ENCODE measurements at regions not wholly inside any gene's neighbourhood (a gene's known extent, or its start where the extent isn't known, plus 50 kb on each side); places are given as distances from the start of the nearest gene placed in this dataset.

DNA sequence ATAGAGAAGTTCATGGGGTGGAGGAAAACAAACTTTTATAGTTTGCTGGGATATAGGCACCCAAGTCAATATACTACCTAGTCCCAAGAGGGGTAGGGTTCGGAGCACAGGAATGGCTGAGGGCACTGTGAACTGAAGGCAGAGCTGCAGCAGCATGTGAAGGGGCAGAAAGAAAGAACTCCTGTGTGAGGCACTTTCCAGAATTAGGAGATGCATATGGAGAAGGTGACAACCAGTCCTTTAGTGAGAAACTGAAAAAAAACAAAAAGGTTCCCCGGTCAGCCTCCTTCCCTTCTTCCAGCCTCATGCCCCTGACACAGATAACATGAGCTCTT lies 429.1 kb downstream of the DSC3 start:
- no peaks in the 10 kb centered on the region for H3F3A ChIP-seq (ENCODE audit: low read depth)
- H3K4me3 ChIP-seq (ENCODE audit: low read length, poor library complexity, severe bottlenecking), result no peak overlapping the region
- H2AFZ ChIP-seq (ENCODE audit: low read length), result no peak overlapping the region
- H3K27me3 ChIP-seq (ENCODE audit: insufficient read depth, low read length, poor library complexity, severe bottlenecking), result no peaks in the 10 kb centered on the region
- no peak overlapping the region for H3K9ac ChIP-seq (ENCODE audit: low read depth, low read length, poor library complexity, severe bottlenecking)
- no peaks in the 10 kb centered on the region for H3K4me1 ChIP-seq (ENCODE audit: insufficient read depth, low read length, poor library complexity, severe bottlenecking)
- no peaks in the 10 kb centered on the region for H3K79me2 ChIP-seq (ENCODE audit: insufficient read depth, low read length)
- no peaks in the 10 kb centered on the region for H3K9me2 ChIP-seq (replicated peaks; ENCODE audit: low read depth, low read length)
- TF ChIP-seq, protein P1, sequence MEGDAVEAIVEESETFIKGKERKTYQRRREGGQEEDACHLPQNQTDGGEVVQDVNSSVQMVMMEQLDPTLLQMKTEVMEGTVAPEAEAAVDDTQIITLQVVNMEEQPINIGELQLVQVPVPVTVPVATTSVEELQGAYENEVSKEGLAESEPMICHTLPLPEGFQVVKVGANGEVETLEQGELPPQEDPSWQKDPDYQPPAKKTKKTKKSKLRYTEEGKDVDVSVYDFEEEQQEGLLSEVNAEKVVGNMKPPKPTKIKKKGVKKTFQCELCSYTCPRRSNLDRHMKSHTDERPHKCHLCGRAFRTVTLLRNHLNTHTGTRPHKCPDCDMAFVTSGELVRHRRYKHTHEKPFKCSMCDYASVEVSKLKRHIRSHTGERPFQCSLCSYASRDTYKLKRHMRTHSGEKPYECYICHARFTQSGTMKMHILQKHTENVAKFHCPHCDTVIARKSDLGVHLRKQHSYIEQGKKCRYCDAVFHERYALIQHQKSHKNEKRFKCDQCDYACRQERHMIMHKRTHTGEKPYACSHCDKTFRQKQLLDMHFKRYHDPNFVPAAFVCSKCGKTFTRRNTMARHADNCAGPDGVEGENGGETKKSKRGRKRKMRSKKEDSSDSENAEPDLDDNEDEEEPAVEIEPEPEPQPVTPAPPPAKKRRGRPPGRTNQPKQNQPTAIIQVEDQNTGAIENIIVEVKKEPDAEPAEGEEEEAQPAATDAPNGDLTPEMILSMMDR (conservative IDR thresholded peaks at IDR 0.05; ENCODE audit: low read length), result no peak
- TF ChIP-seq EZH2phosphoT487 (IDR thresholded peaks at IDR 0.05; ENCODE audit: borderline replicate concordance), result no peak
- H3K36me3 ChIP-seq (ENCODE audit: insufficient read depth, low read length), result no peaks in the 10 kb centered on the region
- no peak overlapping the region for H3K4me2 ChIP-seq (ENCODE audit: low read depth, low read length, poor library complexity, severe bottlenecking)
- no peaks in the 10 kb centered on the region for H4K20me1 ChIP-seq (ENCODE audit: insufficient read depth, low read length, poor library complexity, severe bottlenecking)
- H3K9me3 ChIP-seq (ENCODE audit: insufficient read depth, low read depth, low read length), result no peaks in the 10 kb centered on the region

DNA sequence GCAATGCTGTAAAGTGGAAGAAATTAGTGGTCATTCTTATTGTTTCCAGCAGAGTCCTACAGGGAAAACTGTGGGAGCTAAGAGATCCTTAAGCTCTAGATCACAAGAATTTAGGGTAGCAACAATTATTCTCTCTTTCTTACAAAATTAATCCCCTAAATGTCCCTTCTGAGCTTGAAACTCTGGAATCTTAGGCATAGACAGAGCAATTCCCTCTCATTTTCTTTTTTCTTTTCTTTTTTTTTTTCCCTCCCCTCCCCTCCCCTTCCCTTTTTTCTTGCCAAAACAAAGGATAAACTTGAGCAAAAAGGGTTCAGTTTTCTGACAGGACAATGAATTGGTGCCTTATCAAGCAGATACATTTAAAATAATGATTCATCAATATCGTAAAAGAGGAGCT lies 441.0 kb downstream of the DSC3 start:
- Histone ChIP-seq H3K79me2 (ENCODE audit: insufficient read depth, low read length) (no peaks in the 10 kb centered on the region), H3F3A (ENCODE audit: low read depth) (no peaks in the 10 kb centered on the region), H3K9ac (ENCODE audit: low read depth, low read length, poor library complexity, severe bottlenecking) (no peak overlapping the region), H3K36me3 (ENCODE audit: insufficient read depth, low read length) (no peaks in the 10 kb centered on the region), H3K27me3 (ENCODE audit: insufficient read depth, low read length, poor library complexity, severe bottlenecking) (no peaks in the 10 kb centered on the region), H3K4me2 (ENCODE audit: low read depth, low read length, poor library complexity, severe bottlenecking) (no peak overlapping the region), H3K9me3 (ENCODE audit: insufficient read depth, low read depth, low read length) (no peaks in the 10 kb centered on the region), H3K9me2 (replicated peaks; ENCODE audit: low read depth, low read length) (no peaks in the 10 kb centered on the region), H4K20me1 (ENCODE audit: insufficient read depth, low read length, poor library complexity, severe bottlenecking) (no peaks in the 10 kb centered on the region), H3K4me3 (ENCODE audit: low read length, poor library complexity, severe bottlenecking) (no peak overlapping the region), H2AFZ (ENCODE audit: low read length) (no peak overlapping the region), H3K4me1 (ENCODE audit: insufficient read depth, low read length, poor library complexity, severe bottlenecking) (no peaks in the 10 kb centered on the region)
- no peak for TF ChIP-seq EZH2phosphoT487 (IDR thresholded peaks at IDR 0.05; ENCODE audit: borderline replicate concordance)
- TF ChIP-seq, protein P1 (conservative IDR thresholded peaks at IDR 0.05; ENCODE audit: low read length), result no peak

DNA sequence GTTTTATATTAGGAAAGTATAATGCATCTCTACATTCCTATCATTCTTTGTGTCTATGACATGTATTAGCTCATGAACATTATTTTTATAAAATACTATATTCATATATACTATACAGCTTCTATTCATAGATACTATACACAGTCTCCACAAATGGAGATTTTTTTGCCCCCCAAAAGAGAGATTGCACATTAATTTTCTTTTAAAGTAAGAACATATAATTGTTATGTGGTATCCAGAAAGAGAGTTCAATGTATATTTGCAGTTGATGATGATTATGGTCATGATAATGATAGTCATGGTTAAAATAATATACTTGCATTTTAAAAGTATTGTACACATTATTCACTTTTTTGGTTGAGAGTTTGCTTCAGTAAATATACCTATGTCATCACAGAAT lies 445.3 kb downstream of the DSC3 start:
- Histone ChIP-seq H3K27me3 (ENCODE audit: insufficient read depth, low read length, poor library complexity, severe bottlenecking) (no peaks in the 10 kb centered on the region), H3K9ac (ENCODE audit: low read depth, low read length, poor library complexity, severe bottlenecking) (no peak overlapping the region), H3K79me2 (ENCODE audit: insufficient read depth, low read length) (no peaks in the 10 kb centered on the region), H4K20me1 (ENCODE audit: insufficient read depth, low read length, poor library complexity, severe bottlenecking) (no peaks in the 10 kb centered on the region), H2AFZ (ENCODE audit: low read length) (no peak overlapping the region), H3F3A (ENCODE audit: low read depth) (no peaks in the 10 kb centered on the region), H3K36me3 (ENCODE audit: insufficient read depth, low read length) (no peaks in the 10 kb centered on the region), H3K9me2 (replicated peaks; ENCODE audit: low read depth, low read length) (no peaks in the 10 kb centered on the region), H3K4me1 (ENCODE audit: insufficient read depth, low read length, poor library complexity, severe bottlenecking) (no peaks in the 10 kb centered on the region), H3K4me3 (ENCODE audit: low read length, poor library complexity, severe bottlenecking) (no peak overlapping the region), H3K9me3 (ENCODE audit: insufficient read depth, low read depth, low read length) (no peaks in the 10 kb centered on the region), H3K4me2 (ENCODE audit: low read depth, low read length, poor library complexity, severe bottlenecking) (no peak overlapping the region)
- no peak for TF ChIP-seq EZH2phosphoT487 (IDR thresholded peaks at IDR 0.05; ENCODE audit: borderline replicate concordance)
- TF ChIP-seq, protein P1 (conservative IDR thresholded peaks at IDR 0.05; ENCODE audit: low read length), result no peak
